Stimulated activated naive B cell treated with anti-CD40 and anti-IgM and Interleukin-4, amounts not matched to agents 10 μg/mL and 1 μg/mL and 100 μg/mL, for 72 hours (primary cell): ENCODE measurements at regions not wholly inside any gene's neighbourhood (a gene's known extent, or its start where the extent isn't known, plus 50 kb on each side); places are given as distances from the start of the nearest gene placed in this dataset.
A peak's percentile ranks its signal among the peaks of the same experiment; 100 is the strongest.
"Not testable (repeated sequence)": the region's sequence is repeated elsewhere in the genome, so short reads cannot be mapped to it uniquely, and the experiment has no call there.

Source experiments
- ATAC-seq, 2 donors: fragments of 150-1000 bp; cut with Tn5 transposase; replicated peaks; 2 replicates each; pipeline ENCODE4 v1.10.0; 2021; ENCODE audit warnings: moderate library complexity in 1 of 2
- DNase-seq: peaks from one replicate; pipeline ENCODE4 v3.0.0; 2021
- H3K27ac Mint-ChIP-seq: one replicate; pipeline ENCODE4 v1.8.0; 2022; ENCODE audit warnings: mild to moderate bottlenecking, mixed read lengths
- H3K27me3 Mint-ChIP-seq, 2 donors: one replicate each; pipeline ENCODE4 v1.8.0; 2022; ENCODE audit warnings: mixed read lengths in 2 of 2
- H3K36me3 Mint-ChIP-seq, 2 donors: one replicate each; pipeline ENCODE4 v1.8.0; 2022; ENCODE audit warnings: mixed read lengths in 2 of 2, mild to moderate bottlenecking in 1 of 2
- H3K4me1 Mint-ChIP-seq, 2 donors: one replicate each; pipeline ENCODE4 v1.8.0; 2022; ENCODE audit warnings: mixed read lengths in 2 of 2, mild to moderate bottlenecking in 1 of 2
- H3K4me3 Mint-ChIP-seq, 2 donors: one replicate each; pipeline ENCODE4 v1.8.0; 2022; ENCODE audit warnings: mild to moderate bottlenecking in 2 of 2, mixed read lengths in 2 of 2, moderate library complexity in 1 of 2
- H3K9me3 Mint-ChIP-seq, 2 donors: one replicate each; pipeline ENCODE4 v1.8.0; 2022; ENCODE audit warnings: mixed read lengths in 2 of 2, mild to moderate bottlenecking in 1 of 2

DNA sequence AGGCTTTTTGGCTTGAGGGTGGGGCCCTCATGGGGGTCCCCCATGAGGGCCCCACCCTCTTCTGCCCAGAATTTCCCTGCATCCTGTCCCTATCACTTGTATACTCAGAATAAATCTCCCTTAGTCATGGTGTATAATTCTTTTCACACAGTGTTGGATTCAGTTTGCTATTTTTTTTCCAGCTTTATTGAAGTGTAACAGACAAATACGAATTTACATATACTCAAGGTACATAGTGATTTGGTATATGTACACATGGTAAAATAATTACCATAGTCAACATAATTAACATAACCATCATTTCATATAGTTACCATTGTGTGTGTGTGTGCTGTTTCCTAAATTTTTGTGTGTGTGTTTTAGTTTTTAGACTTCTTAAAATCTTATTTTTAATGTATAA, 289.4 kb downstream of the CNTNAP3B start:
- not testable (repeated sequence) for H3K27ac Mint-ChIP-seq, DNase-seq, H3K27me3 Mint-ChIP-seq, H3K4me3 Mint-ChIP-seq, H3K9me3 Mint-ChIP-seq, ATAC-seq, H3K36me3 Mint-ChIP-seq, H3K4me1 Mint-ChIP-seq

DNA sequence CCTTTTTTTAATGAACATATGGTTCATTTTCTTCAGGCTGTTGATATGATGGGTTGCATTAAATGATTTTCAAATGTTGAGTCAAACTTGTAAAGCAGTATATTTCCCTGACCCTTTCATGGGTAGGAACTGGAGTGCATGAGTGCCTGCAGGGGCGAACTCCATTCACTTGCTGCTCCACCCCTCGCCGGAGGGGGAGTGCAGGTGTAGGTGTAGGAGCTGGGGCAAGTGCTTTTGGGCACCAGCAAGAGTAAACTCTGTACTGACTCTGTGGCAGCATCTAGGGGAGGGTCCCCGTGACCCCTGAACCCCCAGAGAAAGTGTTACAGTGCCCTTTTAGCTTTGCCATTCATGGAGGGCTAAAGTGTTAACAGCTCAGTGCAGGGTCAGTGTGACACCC, 290.3 kb downstream of the CNTNAP3B start:
- H3K4me3 Mint-ChIP-seq, H3K27me3 Mint-ChIP-seq, DNase-seq, H3K4me1 Mint-ChIP-seq, ATAC-seq, H3K36me3 Mint-ChIP-seq, H3K9me3 Mint-ChIP-seq, H3K27ac Mint-ChIP-seq: not testable (repeated sequence)

DNA sequence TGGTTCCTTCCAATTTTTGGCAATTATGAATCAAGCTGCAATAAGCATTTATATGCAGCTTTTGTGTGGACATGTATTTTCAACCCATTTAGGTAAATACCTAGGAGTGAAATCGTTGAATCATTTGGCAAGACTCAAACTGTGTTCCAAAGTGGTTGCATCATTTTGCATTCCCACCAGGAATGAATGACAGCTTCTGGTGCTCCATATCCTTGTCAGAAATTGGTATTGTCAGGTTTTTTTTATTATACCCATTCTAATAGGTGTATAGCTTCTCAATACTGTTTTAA, 290.7 kb downstream of the CNTNAP3B start:
- DNase-seq, H3K27me3 Mint-ChIP-seq, H3K36me3 Mint-ChIP-seq, H3K27ac Mint-ChIP-seq, H3K4me1 Mint-ChIP-seq, H3K9me3 Mint-ChIP-seq, ATAC-seq, H3K4me3 Mint-ChIP-seq: not testable (repeated sequence)

DNA sequence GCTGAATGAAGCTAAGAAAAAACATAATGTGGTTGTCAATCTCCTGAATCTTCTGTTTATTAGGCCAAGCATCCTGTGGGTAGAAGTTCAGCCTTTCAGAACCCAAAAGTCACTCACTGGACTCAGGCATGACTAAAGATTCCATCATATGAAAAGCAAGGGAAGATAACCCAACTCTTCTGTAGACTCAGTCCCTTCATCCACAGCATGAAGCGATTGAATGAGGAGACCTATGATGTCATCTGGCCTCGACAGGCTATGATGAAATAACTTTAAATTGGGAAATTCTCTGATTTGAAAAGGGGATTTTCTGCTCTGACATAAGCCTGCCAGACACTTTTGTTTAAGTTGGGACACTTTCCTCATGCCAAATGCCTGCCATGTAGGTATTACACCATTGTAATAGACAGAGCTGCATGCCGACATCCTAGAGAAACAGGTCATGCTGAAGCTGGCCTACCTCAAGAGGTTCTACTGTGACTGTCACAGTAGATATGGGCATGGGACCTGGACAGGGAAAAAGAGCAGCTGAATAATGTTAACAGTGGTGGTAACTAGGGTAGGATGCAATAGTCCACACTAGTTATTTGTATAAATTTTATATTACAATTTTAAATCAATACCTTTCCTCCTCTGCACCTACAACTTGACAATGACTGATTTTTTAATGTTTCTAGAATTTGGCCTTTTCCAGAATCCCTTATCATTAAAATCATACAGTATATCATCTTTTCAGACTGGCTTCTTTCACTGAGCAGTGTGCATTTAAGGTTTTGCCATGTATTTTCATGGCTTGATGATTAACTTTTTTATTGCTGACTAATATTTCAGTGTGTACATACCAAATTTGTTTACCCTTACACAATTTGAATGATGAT, 291.3 kb downstream of the CNTNAP3B start:
- not testable (repeated sequence) for H3K36me3 Mint-ChIP-seq, H3K27me3 Mint-ChIP-seq, H3K4me1 Mint-ChIP-seq, H3K9me3 Mint-ChIP-seq, ATAC-seq, H3K27ac Mint-ChIP-seq, DNase-seq, H3K4me3 Mint-ChIP-seq

DNA sequence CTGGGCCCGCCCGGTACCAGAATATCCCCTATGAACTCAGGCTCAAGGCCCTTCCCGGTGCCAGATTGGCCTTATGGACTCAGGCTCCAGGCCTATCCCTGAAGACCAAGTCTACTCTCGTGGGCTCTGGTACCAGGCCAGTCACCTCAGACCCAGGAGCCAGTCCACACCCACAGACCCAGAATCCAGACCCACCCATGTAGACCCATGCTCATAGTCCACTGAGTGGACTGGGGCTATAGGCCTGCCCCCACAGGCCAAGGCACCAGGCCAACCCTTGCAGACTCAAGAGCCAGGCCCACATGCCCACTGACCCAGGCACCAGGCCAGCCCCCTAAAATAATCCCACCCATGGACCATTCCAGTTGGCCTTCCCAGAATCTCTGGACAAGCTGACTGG, 296.1 kb downstream of the CNTNAP3B start:
- not testable (repeated sequence) for H3K36me3 Mint-ChIP-seq, H3K4me1 Mint-ChIP-seq, H3K27ac Mint-ChIP-seq, DNase-seq, H3K27me3 Mint-ChIP-seq, H3K4me3 Mint-ChIP-seq, H3K9me3 Mint-ChIP-seq, ATAC-seq

DNA sequence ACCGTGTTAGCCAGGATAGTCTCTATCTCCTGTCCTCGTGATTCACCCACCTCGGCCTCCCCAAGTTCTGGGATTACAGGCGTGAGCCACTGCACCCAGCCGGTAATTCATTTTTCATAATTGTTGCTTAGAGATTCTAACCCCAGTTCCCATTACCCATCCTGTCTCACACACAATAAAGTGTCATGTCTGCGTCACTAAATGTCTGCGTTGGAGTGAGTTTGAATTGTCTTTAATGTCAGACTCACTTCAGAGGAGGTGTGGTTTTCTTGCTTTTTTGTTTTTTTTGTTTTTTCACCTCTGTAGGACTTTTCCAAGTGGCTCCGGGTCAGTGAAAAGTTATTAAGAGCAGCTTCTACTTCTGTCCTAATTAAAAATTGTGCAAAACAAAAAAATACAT, 304.5 kb downstream of the CNTNAP3B start:
- H3K9me3 Mint-ChIP-seq, ATAC-seq, H3K27me3 Mint-ChIP-seq, DNase-seq, H3K27ac Mint-ChIP-seq, H3K4me3 Mint-ChIP-seq, H3K36me3 Mint-ChIP-seq, H3K4me1 Mint-ChIP-seq: not testable (repeated sequence)

DNA sequence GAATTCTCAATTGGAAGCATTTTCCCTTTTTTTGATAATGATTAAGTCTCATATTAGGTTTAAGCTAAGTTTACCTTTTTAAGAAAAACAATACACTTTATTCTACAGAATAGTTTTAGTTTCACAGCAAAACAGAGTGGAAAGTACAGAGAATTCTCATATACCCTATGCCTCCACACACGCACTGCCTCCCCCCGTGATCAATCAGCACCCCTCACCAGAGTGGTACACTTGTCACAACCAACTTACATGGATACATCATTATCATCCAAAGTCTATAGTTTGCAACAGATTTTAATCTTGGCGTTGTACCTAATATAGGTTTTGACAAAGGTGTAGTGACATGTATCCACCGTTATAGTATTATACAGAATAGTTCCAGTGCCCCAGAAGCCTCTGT, 326.5 kb downstream of the CNTNAP3B start:
- not testable (repeated sequence) for DNase-seq, H3K9me3 Mint-ChIP-seq, ATAC-seq, H3K27me3 Mint-ChIP-seq, H3K4me3 Mint-ChIP-seq, H3K27ac Mint-ChIP-seq, H3K36me3 Mint-ChIP-seq, H3K4me1 Mint-ChIP-seq

DNA sequence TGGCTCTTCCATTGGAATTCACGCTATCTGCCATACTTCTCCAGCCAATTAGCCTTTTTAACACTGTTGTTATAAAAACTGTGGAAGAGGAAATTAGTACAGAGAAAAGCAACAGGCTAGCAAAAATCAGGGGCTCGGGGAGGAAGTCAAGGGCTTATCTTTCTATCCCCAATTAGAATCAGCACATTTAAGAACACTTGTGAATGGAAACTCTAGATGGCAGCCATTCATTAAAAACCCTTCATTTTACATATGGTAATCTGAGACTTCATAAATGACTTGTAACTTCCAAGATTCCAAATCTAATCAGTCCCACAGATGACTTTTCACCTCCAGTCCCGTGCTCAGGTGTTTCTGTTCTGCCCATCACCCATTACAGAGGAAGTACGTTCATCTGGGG, 330.5 kb downstream of the CNTNAP3B start:
- H3K4me1 Mint-ChIP-seq, H3K27ac Mint-ChIP-seq, ATAC-seq, H3K9me3 Mint-ChIP-seq, H3K36me3 Mint-ChIP-seq, H3K4me3 Mint-ChIP-seq, DNase-seq, H3K27me3 Mint-ChIP-seq: not testable (repeated sequence)

DNA sequence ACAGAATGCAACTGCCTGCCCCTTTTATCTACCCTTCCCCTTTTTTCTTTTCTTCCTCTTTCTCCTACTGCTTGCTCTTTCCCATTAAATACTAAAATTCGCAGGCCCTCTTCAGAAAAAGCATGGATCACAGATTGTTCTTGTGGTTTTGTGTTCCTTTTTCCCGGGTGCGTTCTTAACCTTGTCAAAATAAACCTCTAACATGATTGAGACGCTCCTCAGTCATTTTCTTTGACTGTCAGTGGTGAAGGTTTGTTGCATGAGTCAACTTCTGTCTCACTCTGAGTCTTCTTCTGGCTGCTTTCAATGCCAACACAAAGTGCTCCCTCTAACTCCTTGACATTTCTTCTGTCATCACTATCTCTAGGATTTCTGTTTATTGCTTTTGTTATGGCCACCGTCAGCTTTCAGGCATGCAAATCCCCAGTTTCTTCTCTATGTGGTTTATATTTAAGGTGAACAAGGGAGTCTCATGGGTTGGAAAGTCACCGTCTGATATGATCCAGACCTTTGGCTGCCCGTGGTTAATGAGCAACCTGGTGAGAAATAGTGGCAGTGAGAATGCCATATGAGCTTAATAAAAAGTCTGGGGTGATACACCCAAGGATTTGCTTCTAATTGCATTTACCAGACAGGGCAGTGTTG, 338.4 kb downstream of the CNTNAP3B start:
- not testable (repeated sequence) for H3K4me1 Mint-ChIP-seq, H3K4me3 Mint-ChIP-seq, H3K36me3 Mint-ChIP-seq, H3K27me3 Mint-ChIP-seq, ATAC-seq, DNase-seq, H3K27ac Mint-ChIP-seq, H3K9me3 Mint-ChIP-seq

DNA sequence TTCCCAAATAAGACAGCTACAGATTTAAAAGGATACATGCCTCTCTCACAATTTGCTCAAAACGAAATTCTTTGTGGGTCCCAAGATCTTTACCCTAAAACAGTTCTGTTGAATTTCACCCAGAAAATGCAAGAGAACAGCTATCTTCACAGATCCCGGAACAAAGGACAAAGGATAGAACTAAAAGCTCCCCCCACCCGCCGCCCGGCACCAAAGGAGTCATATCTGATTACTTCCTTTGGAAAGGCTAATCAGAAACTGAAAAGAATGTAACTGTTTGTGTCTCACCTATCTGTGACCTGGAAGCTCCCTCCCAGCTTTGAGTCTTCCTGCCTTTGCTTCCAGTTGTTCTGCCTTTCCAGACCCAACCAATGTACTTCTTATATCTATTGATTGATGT, 339.2 kb downstream of the CNTNAP3B start:
- not testable (repeated sequence) for H3K27ac Mint-ChIP-seq, ATAC-seq, H3K4me1 Mint-ChIP-seq, H3K36me3 Mint-ChIP-seq, H3K9me3 Mint-ChIP-seq, H3K4me3 Mint-ChIP-seq, DNase-seq, H3K27me3 Mint-ChIP-seq

DNA sequence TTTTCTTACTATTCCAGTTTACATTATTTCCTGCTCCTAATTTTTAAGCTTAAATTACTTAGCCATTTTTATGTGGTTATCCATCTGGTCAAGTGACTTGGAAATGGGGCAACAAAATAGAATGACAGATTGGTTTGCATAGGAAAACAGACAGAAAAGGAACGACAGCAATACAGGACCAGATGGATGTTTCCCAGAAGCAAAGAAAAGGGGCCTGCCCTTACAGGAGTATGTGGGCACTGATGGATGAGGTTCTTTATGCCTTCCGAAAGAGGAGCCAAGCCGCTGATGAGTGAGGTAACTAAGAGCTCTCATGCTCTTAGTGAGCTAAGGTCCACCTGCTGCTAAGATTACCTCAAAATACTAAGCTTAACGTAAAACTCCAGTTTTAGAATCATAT, 339.8 kb downstream of the CNTNAP3B start:
- DNase-seq, H3K4me1 Mint-ChIP-seq, H3K36me3 Mint-ChIP-seq, H3K4me3 Mint-ChIP-seq, ATAC-seq, H3K9me3 Mint-ChIP-seq, H3K27me3 Mint-ChIP-seq, H3K27ac Mint-ChIP-seq: not testable (repeated sequence)

DNA sequence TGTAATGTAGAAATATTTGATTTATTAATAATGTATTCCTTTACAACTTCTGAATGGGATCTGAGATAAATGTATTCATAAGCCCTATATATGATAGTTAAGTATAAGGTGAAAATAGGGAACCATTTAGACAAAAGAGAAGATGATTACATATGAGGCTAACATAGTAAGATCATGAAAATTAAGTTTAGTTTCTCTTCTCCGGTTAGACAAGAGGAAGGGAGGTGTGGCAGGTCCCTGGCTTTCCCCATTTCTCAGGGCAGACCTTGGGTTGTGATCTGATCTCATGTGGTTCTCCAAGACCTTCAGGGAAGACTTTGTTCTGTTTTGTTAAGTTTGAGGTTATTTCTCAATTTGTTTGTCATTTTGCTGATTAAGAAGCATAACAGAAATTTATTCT, 341.3 kb downstream of the CNTNAP3B start:
- H3K4me1 Mint-ChIP-seq, H3K36me3 Mint-ChIP-seq, H3K27me3 Mint-ChIP-seq, DNase-seq, H3K4me3 Mint-ChIP-seq, H3K27ac Mint-ChIP-seq, H3K9me3 Mint-ChIP-seq: not testable (repeated sequence)
- peak in 1 of 2 donors; percentile 59 for ATAC-seq

DNA sequence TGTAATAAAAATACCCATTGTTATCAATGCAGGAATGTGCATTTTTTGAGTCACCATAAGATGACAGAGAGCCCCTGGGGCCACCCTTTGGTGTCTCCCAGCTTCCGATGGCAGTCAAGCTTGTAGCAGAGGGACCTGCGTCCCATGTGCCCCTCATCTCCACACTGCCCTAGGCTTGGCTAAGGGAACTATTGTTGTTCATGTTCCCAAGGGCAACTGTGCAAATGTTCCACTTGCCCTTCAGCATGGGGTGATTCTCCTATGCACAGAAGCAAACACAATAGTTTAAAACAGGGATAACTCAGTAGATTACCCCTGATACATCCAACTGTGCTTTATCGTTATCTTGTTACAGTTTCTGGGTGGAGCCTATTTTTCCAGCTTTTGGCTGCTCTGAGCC, 342.0 kb downstream of the CNTNAP3B start:
- H3K4me1 Mint-ChIP-seq, H3K27ac Mint-ChIP-seq, ATAC-seq, DNase-seq, H3K36me3 Mint-ChIP-seq, H3K4me3 Mint-ChIP-seq, H3K9me3 Mint-ChIP-seq, H3K27me3 Mint-ChIP-seq: not testable (repeated sequence)

DNA sequence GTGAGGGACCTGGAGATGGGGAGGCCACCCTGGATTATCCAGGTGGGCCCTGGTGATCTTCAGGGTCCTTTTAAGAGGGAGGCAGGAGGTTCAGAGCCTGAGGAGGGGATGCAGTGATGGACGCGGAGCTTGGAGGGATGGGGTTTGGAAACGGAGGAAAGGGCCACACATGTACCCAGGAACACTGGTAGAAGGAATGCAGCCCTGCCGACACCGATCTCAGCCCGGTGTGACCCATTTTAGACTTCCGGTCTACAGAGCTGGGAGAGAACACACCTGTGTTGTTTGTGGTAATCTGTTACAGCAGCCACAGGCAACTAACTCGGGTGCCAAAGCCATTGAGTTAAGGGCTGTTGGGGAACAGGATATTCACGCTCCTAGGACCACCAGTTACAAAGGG, 345.2 kb downstream of the CNTNAP3B start:
- not testable (repeated sequence) for H3K9me3 Mint-ChIP-seq, H3K27me3 Mint-ChIP-seq, DNase-seq, ATAC-seq, H3K4me3 Mint-ChIP-seq, H3K27ac Mint-ChIP-seq, H3K36me3 Mint-ChIP-seq, H3K4me1 Mint-ChIP-seq

DNA sequence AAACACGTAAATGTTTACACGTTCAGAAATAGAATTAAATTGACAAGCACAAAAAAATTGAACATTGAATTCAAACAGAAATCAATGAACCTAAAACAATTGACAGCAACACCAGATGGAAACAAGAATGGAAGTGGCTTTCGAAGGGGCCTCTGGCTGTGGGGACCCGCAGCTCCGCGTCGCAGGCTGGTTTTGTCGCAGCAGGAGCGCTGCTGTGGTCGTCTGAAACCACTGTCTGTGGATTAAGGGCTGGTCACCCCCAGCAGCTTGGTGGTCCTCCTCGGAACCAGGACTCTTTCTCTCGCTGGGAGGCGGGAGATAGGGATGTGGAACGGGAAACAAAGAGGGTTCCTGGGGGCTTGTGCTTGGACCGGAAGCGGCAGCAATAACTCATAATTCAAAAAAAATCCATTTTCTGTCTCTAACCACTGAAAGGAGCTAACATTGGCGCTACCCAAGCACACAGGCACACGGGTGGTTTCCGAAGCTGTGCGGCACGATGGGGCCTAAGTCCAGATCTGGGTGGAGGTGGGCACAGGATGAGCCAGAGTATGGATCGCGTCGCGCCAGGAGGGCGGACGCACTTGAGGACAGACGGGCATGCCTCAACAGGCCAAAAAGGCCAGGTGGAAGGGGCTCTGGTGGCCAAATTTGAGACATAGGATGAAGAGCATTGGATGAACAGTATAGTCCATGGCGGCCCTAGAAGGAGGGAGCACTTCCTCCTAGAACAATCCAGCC, 346.0 kb downstream of the CNTNAP3B start:
- H3K4me1 Mint-ChIP-seq, H3K36me3 Mint-ChIP-seq, H3K27ac Mint-ChIP-seq, H3K9me3 Mint-ChIP-seq, H3K4me3 Mint-ChIP-seq, H3K27me3 Mint-ChIP-seq, DNase-seq, ATAC-seq: not testable (repeated sequence)
